A549 (cell line): ENCODE measurements at regions not wholly inside any gene's neighbourhood (a gene's known extent, or its start where the extent isn't known, plus 50 kb on each side); places are given as distances from the start of the nearest gene placed in this dataset.

ENCODE experiments used
- ATAC-seq, 2 experiments: fragments of 200-7000 bp in 1 of 2; fragments of >200 bp in 1 of 2; cut with Nextera tagmentation in 1 of 2; cut with Tn5 transposase in 1 of 2; 3 replicates each; pipeline versions ENCODE4 v1.8.0 to v1.9.1; 2018 to 2020; ENCODE audit warnings: mild to moderate bottlenecking in 1 of 2, moderate library complexity in 1 of 2
- CTCF ChIA-PET: fragments of 300-600 bp; sonication (Branson Sonifier 250); formaldehyde crosslinking; extraction: SDS; loops from one replicate; lab custom pipeline; 2021; ENCODE audit warnings: antibody characterized with exemption, inconsistent platforms; lab: Yijun Ruan, JAX
- POLR2A ChIA-PET: fragments of 350-600 bp; formaldehyde crosslinking; extraction: SDS; loops from one replicate; lab custom pipeline; 2021; ENCODE audit warnings: antibody characterized with exemption, inconsistent platforms; lab: Yijun Ruan, JAX
- DNase-seq, 2 experiments: peaks; one replicate each; pipeline versions ENCODE4 v3.0.0 to v3.0.0-alpha.2; 2011 to 2016; ENCODE audit warnings: low read depth in 1 of 2, low spot score in 1 of 2
- FAIRE-seq: peaks from 2 replicates; lab custom pipeline; 2011; peaks lifted over from hg19 to GRCh38; lab: Jason Lieb, UNC
- H3K27ac ChIP-seq, 2 experiments: fragments of >200 bp; sonication (Bioruptor Twin); formaldehyde crosslinking; 3 replicates each; pipeline ENCODE4 v1.5.1; 2016 to 2017
- H3K4me1 ChIP-seq: fragments of >200 bp; sonication (Bioruptor Twin); formaldehyde crosslinking; 3 replicates; pipeline ENCODE4 v1.6.1; 2016
- H3K4me2 ChIP-seq: fragments of >200 bp; sonication (Bioruptor Twin); formaldehyde crosslinking; 3 replicates; pipeline ENCODE4 v1.6.1; 2016
- H3K4me3 ChIP-seq: fragments of >200 bp; sonication (Bioruptor Twin); formaldehyde crosslinking; 3 replicates; pipeline ENCODE4 v1.5.1; 2016
- H3K9me3 ChIP-seq: fragments of >200 bp; sonication (Bioruptor Twin); formaldehyde crosslinking; 3 replicates; pipeline ENCODE4 v1.6.1; 2016
- ATOH8 ChIP-seq: fragments of 250-450 bp; sonication (Bioruptor Pico); IDR thresholded peaks from 2 replicates; pipeline ENCODE4 v1.5.0; 2020; ENCODE audit warnings: low read depth, mild to moderate bottlenecking, moderate library complexity
- CBX2 ChIP-seq: fragments of 200-600 bp; sonication (generic); IDR thresholded peaks from 2 replicates; pipeline ENCODE4 v1.6.1; 2016; ENCODE audit warnings: low read depth, mild to moderate bottlenecking, borderline replicate concordance
- CBX8 ChIP-seq: fragments of 200-600 bp; sonication (generic); IDR thresholded peaks from 2 replicates; pipeline ENCODE4 v1.6.1; 2016
- CHD2 ChIP-seq: fragments of 150-350 bp; IDR thresholded peaks from 2 replicates; pipeline ENCODE4 v1.6.1; 2014; ENCODE audit warnings: low read length; ENCODE audit not compliant: partially characterized antibody
- CTCF ChIP-seq: fragments of >200 bp; sonication (Bioruptor Twin); formaldehyde crosslinking; IDR thresholded peaks from 3 replicates; pipeline ENCODE4 v1.5.1; 2016
- ELK1 ChIP-seq: fragments of 150-350 bp; IDR thresholded peaks from 2 replicates; pipeline ENCODE4 v1.6.1; 2014; ENCODE audit warnings: low read depth, mild to moderate bottlenecking, low read length
- FOXS1 ChIP-seq: fragments of 250-450 bp; sonication (Bioruptor Pico); IDR thresholded peaks from 2 replicates; pipeline ENCODE4 v1.5.0; 2020; ENCODE audit warnings: mild to moderate bottlenecking, moderate library complexity
- HEYL ChIP-seq: fragments of 250-450 bp; sonication (Bioruptor Pico); IDR thresholded peaks from 2 replicates; pipeline ENCODE4 v1.8.0; 2021; ENCODE audit warnings: mild to moderate bottlenecking, moderate library complexity
- HMGXB4 ChIP-seq: fragments of 250-450 bp; sonication (Bioruptor Pico); IDR thresholded peaks from 2 replicates; pipeline ENCODE4 v1.5.0; 2021; ENCODE audit warnings: mild to moderate bottlenecking, moderate library complexity, borderline replicate concordance
- HOXA7 ChIP-seq: fragments of 250-450 bp; sonication (Bioruptor Pico); IDR thresholded peaks from 2 replicates; pipeline ENCODE4 v1.5.0; 2020; ENCODE audit warnings: mild to moderate bottlenecking, moderate library complexity
- HOXB13 ChIP-seq: fragments of 250-450 bp; sonication (Bioruptor Pico); IDR thresholded peaks from 2 replicates; pipeline ENCODE4 v1.5.0; 2020; ENCODE audit warnings: low read depth, mild to moderate bottlenecking, moderate library complexity
- HOXB5 ChIP-seq: fragments of 250-450 bp; sonication (Bioruptor Pico); IDR thresholded peaks from 2 replicates; pipeline ENCODE4 v1.5.0; 2020; ENCODE audit warnings: mild to moderate bottlenecking, moderate library complexity
- KDM5A ChIP-seq: fragments of 200-600 bp; sonication (generic); IDR thresholded peaks from 2 replicates; pipeline ENCODE4 v1.6.1; 2016; ENCODE audit warnings: antibody characterized with exemption, mild to moderate bottlenecking
- MAFK ChIP-seq: fragments of 450-650 bp; IDR thresholded peaks from 2 replicates; pipeline ENCODE4 v1.6.1; 2014; ENCODE audit not compliant: partially characterized antibody
- MAX ChIP-seq: IDR thresholded peaks from 2 replicates; pipeline ENCODE4 v1.6.1; 2012
- NFE2L2 ChIP-seq: fragments of 150-350 bp; conservative IDR thresholded peaks from 2 replicates; pipeline ENCODE4 v1.6.1; 2014; ENCODE audit warnings: low read length
- PHF8 ChIP-seq: fragments of 200-600 bp; sonication (generic); IDR thresholded peaks from 2 replicates; pipeline ENCODE4 v1.6.1; 2016; ENCODE audit warnings: low read depth, mild to moderate bottlenecking, antibody characterized with exemption, moderate library complexity, borderline replicate concordance
- POLR2A ChIP-seq: IDR thresholded peaks from 2 replicates; pipeline ENCODE4 v1.6.1; 2012; ENCODE audit warnings: mild to moderate bottlenecking, low read length
- RAD21 ChIP-seq, 2 experiments: fragments of >200 bp in 1 of 2; sonication (Bioruptor Twin) in 1 of 2; formaldehyde crosslinking in 1 of 2; IDR thresholded peaks in 1 of 2; conservative IDR thresholded peaks in 1 of 2; 2 replicates in 1 of 2; 3 replicates in 1 of 2; pipeline ENCODE4 v1.6.1; 2012 to 2018; ENCODE audit warnings: inconsistent platforms in 1 of 2
- RARB ChIP-seq: fragments of 250-450 bp; sonication (Bioruptor Pico); IDR thresholded peaks from 2 replicates; pipeline ENCODE4 v1.8.0; 2021; ENCODE audit warnings: mild to moderate bottlenecking, moderate library complexity
- RCOR1 ChIP-seq: fragments of 150-350 bp; IDR thresholded peaks from 2 replicates; pipeline ENCODE4 v1.6.1; 2014; ENCODE audit warnings: antibody characterized with exemption, low read length, low read depth
- SREBF2 ChIP-seq: fragments of 450-650 bp; IDR thresholded peaks from 2 replicates; pipeline ENCODE4 v1.6.1; 2014; ENCODE audit warnings: mild to moderate bottlenecking, moderate library complexity
- TFCP2L1 ChIP-seq: fragments of 250-450 bp; sonication (Bioruptor Pico); IDR thresholded peaks from 2 replicates; pipeline ENCODE4 v1.5.0; 2021; ENCODE audit warnings: mild to moderate bottlenecking
- USF2 ChIP-seq: fragments of 450-650 bp; IDR thresholded peaks from 2 replicates; pipeline ENCODE4 v1.6.1; 2014; ENCODE audit warnings: antibody characterized with exemption
- ZSCAN20 ChIP-seq: fragments of 250-450 bp; sonication (Bioruptor Pico); IDR thresholded peaks from 2 replicates; pipeline ENCODE4 v1.8.0; 2022; ENCODE audit warnings: mild to moderate bottlenecking, moderate library complexity
- WGBS: methylation state at CpG from one replicate; pipeline ENCODE4 v1.1.6; 2017; ENCODE audit errors: missing lambda C conversion rate; 5-methylcytosine and 5-hydroxymethylcytosine counted together

GRCh38 chr18:78113940-78114251 is 864.2 kb downstream of the GALR1 start:
- no peak overlapping the region for H3K4me3 ChIP-seq
- no peak for ATAC-seq
- H3K9me3 ChIP-seq: no peaks in the 10 kb centered on the region
- TF ChIP-seq HOXB5: no peak
- TF ChIP-seq ELK1: no peak
- TF ChIP-seq HOXA7 (CRISPR knock-in tag): no peak
- no peak for DNase-seq
- no peaks in the 10 kb centered on the region for H3K4me1 ChIP-seq
- ChIA-PET CTCF (no interaction called here), POLR2A (no interaction called here)
- H3K27ac ChIP-seq: no peak overlapping the region
- no peak overlapping the region for H3K4me2 ChIP-seq
- FAIRE-seq: no peak
- 23% methylated on average over 7 of the region's 7 CpGs for WGBS

GRCh38 chr18:78115896-78116561 is 863.6 kb upstream of the SALL3 start:
- ATAC-seq (no peak), DNase-seq (no peak), FAIRE-seq (no peak)
- Histone ChIP-seq H3K9me3 (no peaks in the 10 kb centered on the region), H3K4me2 (no peak overlapping the region), H3K4me3 (no peak overlapping the region), H3K27ac (no peak overlapping the region), H3K4me1 (no peaks in the 10 kb centered on the region)
- ChIA-PET CTCF (interaction anchor here (0.6 kb wide), 1 partner anchor 19 kb away, joined by 3 read pairs; no protein-coding TSS in a partner anchor), POLR2A (no interaction called here)
- TF ChIP-seq USF2 (no peak), HOXB13 (CRISPR knock-in tag) (no peak), CBX2 (no peak), CHD2 (no peak), POLR2A (no peak), CBX8 (no peak), HEYL (CRISPR knock-in tag) (no peak), KDM5A (no peak), RCOR1 (no peak), ELK1 (no peak), ATOH8 (CRISPR knock-in tag) (no peak), TFCP2L1 (CRISPR knock-in tag) (no peak), NFE2L2 (no peak), MAX (no peak), MAFK (no peak)
- WGBS: 0% methylated on average over 1 of the region's 1 CpG

- no peaks in the 10 kb centered on the region for H3K9me3 ChIP-seq
- WGBS: 30% methylated on average over 7 of the region's 24 CpGs
- no peak overlapping the region for H3K4me3 ChIP-seq
- ChIA-PET POLR2A (no interaction called here), CTCF (no interaction called here)
- ATAC-seq (no peak), DNase-seq (no peak), FAIRE-seq (no peak)
- TF ChIP-seq PHF8 (no peak), CBX2 (no peak), SREBF2 (no peak), FOXS1 (CRISPR knock-in tag) (no peak), CTCF (no peak), RARB (CRISPR knock-in tag) (no peak), RAD21 (conservative IDR thresholded peaks at IDR 0.05 in 1 of 2, IDR thresholded peaks at IDR 0.05 in 1 of 2) (no peak), ZSCAN20 (no peak), HMGXB4 (CRISPR knock-in tag) (no peak)
- H3K4me1 ChIP-seq: no peaks in the 10 kb centered on the region
- no peak overlapping the region for H3K4me2 ChIP-seq
- H3K27ac ChIP-seq: no peak overlapping the region
These were observed 856.3 kb upstream of the SALL3 start for GRCh38 chr18:78123144-78123909.
